Large intestine (tissue), 3 donors: ENCODE measurements at regions not wholly inside any gene's neighbourhood (a gene's known extent, or its start where the extent isn't known, plus 50 kb on each side); places are given as distances from the start of the nearest gene placed in this dataset.

Experiments used
- DNase-seq, 2 donors: peaks; one replicate each; pipeline versions ENCODE4 v3.0.0 to v3.0.0-alpha.2; 2013
- H3K27ac ChIP-seq: one replicate; pipeline ENCODE4 v1.5.1; 2013; ENCODE audit warnings: low read length
- H3K27me3 ChIP-seq: 2 replicates; pipeline ENCODE4 v1.6.1; 2013; ENCODE audit warnings: low read length; ENCODE audit not compliant: control insufficient read depth, insufficient read depth
- H3K36me3 ChIP-seq: 2 replicates; pipeline ENCODE4 v1.6.1; 2013; ENCODE audit warnings: low read length; ENCODE audit not compliant: control insufficient read depth, insufficient read depth
- H3K4me1 ChIP-seq: one replicate; pipeline ENCODE4 v1.6.1; 2013; ENCODE audit warnings: low read length; ENCODE audit not compliant: control insufficient read depth, insufficient read depth
- H3K4me3 ChIP-seq: one replicate; pipeline ENCODE4 v1.5.1; 2013; ENCODE audit warnings: low read length
- H3K9me3 ChIP-seq: one replicate; pipeline ENCODE4 v1.6.1; 2013; ENCODE audit warnings: mild to moderate bottlenecking, low read depth, low read length, moderate library complexity; ENCODE audit not compliant: control insufficient read depth
- WGBS: methylation state at CpG from one replicate; pipeline ENCODE4 v1.1.5; 2013; ENCODE audit warnings: low lambda C conversion rate; ENCODE audit not compliant: insufficient coverage; 5-methylcytosine and 5-hydroxymethylcytosine counted together

DNA sequence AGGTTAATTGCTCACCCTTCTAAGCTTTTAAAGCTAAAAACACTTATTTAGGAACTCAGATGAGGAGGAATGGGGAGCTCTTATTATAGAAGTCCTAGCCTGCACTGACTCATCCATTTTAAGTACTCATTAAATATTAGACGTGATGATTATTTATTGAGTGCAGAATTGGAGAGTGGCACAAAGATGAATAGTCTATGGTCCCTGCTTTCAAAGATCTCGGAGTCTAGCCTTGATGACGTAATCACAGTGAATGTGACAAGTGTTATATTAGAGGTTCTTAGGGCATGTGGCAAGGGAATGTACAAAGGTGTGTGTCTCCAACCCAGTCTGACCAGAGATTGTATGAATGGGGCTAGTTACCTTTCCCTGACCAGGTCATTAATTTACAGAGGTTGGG lies 68.7 kb upstream of the CD83 start:
- no CpG with 5 or more reads among the region's 3 CpGs for WGBS
- no peak for DNase-seq

DNA sequence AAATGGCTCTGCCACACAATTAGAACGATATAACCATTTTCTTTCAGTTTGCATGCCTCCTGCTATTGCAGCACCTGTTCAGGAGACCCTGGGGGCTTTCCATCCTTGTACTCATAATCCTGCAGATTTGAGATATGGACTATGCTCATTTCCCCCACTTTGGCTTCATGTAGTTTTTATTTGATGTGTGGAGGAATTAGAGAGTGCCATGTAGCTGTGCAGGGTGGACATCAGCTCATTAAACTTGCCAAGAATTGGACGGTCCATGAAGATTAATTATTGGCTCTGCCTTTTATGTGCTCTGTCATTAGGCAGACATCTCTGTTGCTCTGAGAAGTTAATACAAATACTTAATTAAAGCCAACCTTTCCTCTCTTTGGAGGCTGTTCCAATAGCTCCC lies 66.2 kb upstream of the CD83 start:
- Histone ChIP-seq H3K4me3 (no peak overlapping the region), H3K4me1 (no peaks in the 10 kb centered on the region), H3K9me3 (no peaks in the 10 kb centered on the region), H3K27ac (no peak overlapping the region), H3K27me3 (peaks cover 4% of the 10 kb centered on the region), H3K36me3 (no peaks in the 10 kb centered on the region)
- no peak for DNase-seq
- no CpG with 5 or more reads among the region's 2 CpGs for WGBS

More for the DNA sequence above, 68.7 kb upstream of the CD83 start:
- peaks cover 4% of the 10 kb centered on the region for H3K27me3 ChIP-seq
- no peak overlapping the region for H3K4me3 ChIP-seq
- H3K27ac ChIP-seq: no peak overlapping the region
- no peaks in the 10 kb centered on the region for H3K9me3 ChIP-seq
- no peaks in the 10 kb centered on the region for H3K36me3 ChIP-seq
- no peaks in the 10 kb centered on the region for H3K4me1 ChIP-seq

DNA sequence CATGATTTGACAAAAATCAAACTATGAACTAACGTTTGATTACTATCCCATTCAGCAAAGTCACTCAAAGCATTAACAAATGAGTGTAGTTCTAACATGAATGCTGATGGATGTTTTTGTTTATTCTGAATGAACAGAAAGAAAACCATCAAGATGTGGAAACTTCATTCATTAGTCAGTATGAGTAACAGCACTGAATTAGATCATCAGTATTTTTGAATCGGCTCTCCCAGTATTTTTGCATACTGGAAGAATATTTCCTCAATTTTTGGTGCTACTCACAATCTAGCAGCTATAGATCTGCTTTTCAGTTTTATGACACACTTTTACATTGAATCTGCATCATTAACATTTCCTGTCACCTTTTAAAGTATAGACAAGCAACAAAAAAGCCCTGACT lies 63.8 kb upstream of the CD83 start:
- WGBS: 100% methylated on average over 1 of the region's 2 CpGs
- DNase-seq: no peak
- no peaks in the 10 kb centered on the region for H3K9me3 ChIP-seq
- H3K36me3 ChIP-seq: no peaks in the 10 kb centered on the region
- H3K4me3 ChIP-seq: no peak overlapping the region
- no peaks in the 10 kb centered on the region for H3K4me1 ChIP-seq
- peaks cover 9% of the 10 kb centered on the region for H3K27me3 ChIP-seq
- no peak overlapping the region for H3K27ac ChIP-seq

DNA sequence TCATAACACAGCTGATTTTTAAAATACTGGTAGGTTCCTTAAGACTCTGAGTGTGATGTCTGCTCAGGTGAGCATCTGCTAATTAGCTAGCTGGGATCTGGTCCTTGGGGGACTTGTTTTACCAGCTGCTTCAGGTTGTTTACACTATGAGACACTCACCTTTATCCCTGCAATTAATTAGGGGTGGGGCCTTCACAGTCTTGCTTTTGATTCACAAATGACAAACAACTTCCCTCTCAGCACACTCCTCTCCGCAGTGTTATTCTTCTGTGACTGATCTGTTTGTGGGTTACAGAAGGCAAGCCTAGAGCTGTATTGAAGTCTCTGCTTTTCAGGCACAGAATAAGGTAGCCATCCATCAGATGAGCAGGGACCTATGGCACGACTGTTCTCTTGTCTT lies 62.0 kb upstream of the CD83 start:
- Histone ChIP-seq H3K4me1 (no peaks in the 10 kb centered on the region), H3K27ac (no peak overlapping the region), H3K27me3 (peaks cover 4% of the 10 kb centered on the region), H3K36me3 (no peaks in the 10 kb centered on the region), H3K9me3 (no peaks in the 10 kb centered on the region), H3K4me3 (no peak overlapping the region)
- peak in 1 of 2 donors; percentile 21 for DNase-seq
- WGBS: no CpG with 5 or more reads among the region's 2 CpGs

DNA sequence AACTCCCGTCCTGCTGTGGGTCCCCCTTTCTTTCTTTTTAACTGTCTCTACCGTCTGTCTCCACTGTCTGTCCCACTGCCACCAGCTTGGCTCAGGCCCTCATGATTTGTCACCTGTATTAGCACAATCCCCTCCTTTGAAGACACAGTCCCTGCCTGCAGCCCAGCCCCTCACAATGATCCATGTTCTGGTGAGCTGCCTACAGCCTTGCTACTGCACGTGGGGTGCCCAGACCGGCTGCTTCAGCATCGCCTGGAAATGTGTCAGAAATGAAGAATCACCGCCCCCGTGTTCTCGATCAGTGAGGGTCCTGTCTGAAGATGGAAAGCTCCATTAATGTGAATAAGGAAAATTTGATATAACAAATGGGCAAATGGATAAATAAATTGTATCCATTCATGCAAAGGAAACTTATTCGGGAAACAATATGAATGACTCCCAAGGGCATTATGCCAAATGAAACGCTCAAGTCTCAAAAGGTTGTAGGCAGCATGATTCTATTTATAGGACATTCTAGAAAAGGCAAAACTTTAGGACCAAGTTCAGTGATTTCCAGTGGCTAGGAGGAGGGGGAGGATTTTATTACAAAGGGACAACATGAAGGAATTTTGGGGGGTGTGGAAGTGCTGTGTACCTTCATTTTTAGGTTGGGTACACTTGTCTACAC lies 59.4 kb upstream of the CD83 start:
- H3K27ac ChIP-seq: no peak overlapping the region
- peaks cover 4% of the 10 kb centered on the region for H3K27me3 ChIP-seq
- no peak overlapping the region for H3K4me3 ChIP-seq
- no peaks in the 10 kb centered on the region for H3K4me1 ChIP-seq
- no peaks in the 10 kb centered on the region for H3K9me3 ChIP-seq
- DNase-seq: no peak
- WGBS: 85% methylated on average over 3 of the region's 10 CpGs
- H3K36me3 ChIP-seq: no peaks in the 10 kb centered on the region

DNA sequence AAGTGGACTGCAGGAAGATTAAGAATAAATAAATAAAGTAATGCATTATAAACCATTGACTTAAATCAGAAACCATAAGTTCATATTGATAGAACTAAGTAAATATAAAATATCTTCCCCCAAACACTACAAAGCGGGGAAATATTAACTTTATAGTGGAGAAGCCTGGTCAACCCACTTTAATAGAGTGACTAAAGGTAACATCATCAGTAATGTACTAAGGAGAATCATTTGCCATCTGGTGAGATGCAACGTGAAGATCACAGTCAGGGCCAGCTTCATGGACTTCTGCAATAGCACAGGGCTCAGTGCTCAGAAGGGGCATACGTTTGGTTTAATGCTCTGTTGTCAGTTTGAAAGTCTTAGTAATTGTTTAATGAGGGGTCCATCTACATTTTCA lies 58.8 kb upstream of the CD83 start:
- no peak for DNase-seq
- Histone ChIP-seq H3K27ac (no peak overlapping the region), H3K27me3 (peaks cover 4% of the 10 kb centered on the region), H3K4me3 (no peak overlapping the region), H3K36me3 (no peaks in the 10 kb centered on the region), H3K9me3 (no peaks in the 10 kb centered on the region), H3K4me1 (no peaks in the 10 kb centered on the region)
- no CpG with 5 or more reads among the region's 3 CpGs for WGBS

DNA sequence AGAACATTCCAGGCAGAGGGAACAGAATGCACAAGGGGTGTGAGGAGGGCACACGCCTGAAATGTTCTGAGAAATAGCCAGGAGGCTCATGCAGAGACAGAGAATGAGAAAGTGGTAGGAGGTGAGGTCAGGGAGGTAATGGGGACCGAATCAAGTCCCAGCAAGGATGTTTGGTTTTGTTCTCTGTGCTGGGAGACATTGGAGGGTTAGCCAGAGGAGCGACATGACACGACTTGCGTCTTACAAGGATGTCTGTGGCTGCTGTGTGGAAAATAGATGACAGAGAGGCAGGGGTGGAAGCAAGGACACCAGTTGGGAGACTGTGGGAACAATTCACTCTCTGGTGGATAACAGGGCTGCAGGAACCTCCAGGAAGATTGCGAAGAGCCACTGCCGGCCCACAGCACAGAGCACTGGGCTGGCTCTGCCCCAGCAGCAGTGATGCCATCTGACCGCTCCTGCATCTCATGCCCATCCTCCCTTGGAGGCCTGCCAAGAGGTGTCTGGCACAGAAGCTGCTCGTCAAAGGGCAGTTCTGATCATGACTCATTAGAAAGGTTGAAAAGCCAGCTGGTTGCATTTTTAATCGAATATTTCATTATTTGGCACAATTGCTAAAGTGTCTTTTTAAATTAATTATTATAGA lies 57.7 kb upstream of the CD83 start:
- Histone ChIP-seq H3K27ac (no peak overlapping the region), H3K36me3 (no peaks in the 10 kb centered on the region), H3K27me3 (peaks cover 4% of the 10 kb centered on the region), H3K4me3 (no peak overlapping the region), H3K9me3 (no peaks in the 10 kb centered on the region), H3K4me1 (no peaks in the 10 kb centered on the region)
- no peak for DNase-seq
- 61% methylated on average over 2 of the region's 10 CpGs for WGBS

DNA sequence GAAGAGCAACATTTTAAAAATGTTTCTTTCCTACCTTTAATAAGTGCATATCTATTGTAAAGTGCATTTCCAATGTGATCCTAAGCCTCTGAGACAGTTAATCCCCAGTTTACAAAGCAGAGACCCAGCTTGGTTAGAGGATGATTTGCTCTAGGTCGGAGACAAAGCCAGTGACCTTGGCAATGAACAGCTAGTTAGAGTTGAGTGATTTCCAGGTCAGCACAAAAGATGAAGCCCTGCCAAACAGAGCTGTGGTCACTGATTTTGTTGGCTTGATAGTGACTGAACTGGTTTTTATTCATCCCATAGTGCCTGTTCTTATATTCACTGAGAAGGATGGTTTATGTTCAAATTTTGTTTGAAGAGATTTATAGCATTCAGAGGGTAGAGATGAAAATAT lies 56.6 kb upstream of the CD83 start:
- Histone ChIP-seq H3K27me3 (peaks cover 4% of the 10 kb centered on the region), H3K27ac (no peak overlapping the region), H3K4me3 (no peak overlapping the region)

DNA sequence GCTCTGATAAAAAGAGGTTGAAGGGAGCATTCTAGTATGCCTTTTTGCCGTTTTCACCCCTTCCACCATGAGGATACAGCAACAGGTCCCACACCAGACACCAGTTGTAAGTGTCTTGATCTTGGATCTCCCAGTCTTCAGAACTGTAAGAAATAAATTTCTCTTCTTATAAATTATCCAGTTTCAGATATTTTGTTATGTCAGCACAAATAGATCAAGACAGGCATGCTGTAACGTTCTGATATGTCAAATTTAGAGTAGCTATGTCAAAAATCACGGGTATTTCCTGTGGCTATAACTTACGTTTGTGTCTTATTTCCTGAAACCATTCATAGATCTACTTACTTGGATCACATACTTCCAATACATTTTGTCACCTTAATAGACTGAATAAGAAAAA lies 55.9 kb upstream of the CD83 start:
- Histone ChIP-seq H3K27me3 (peaks cover 4% of the 10 kb centered on the region), H3K4me1 (no peaks in the 10 kb centered on the region), H3K9me3 (no peaks in the 10 kb centered on the region), H3K4me3 (no peak overlapping the region), H3K27ac (no peak overlapping the region), H3K36me3 (no peaks in the 10 kb centered on the region)
- WGBS: no CpG with 5 or more reads among the region's 4 CpGs
- DNase-seq: no peak

More for the DNA sequence above, 56.6 kb upstream of the CD83 start:
- no peaks in the 10 kb centered on the region for H3K36me3 ChIP-seq
- DNase-seq: no peak
- no peaks in the 10 kb centered on the region for H3K4me1 ChIP-seq
- no CpG with 5 or more reads among the region's 1 CpG for WGBS
- H3K9me3 ChIP-seq: no peaks in the 10 kb centered on the region

DNA sequence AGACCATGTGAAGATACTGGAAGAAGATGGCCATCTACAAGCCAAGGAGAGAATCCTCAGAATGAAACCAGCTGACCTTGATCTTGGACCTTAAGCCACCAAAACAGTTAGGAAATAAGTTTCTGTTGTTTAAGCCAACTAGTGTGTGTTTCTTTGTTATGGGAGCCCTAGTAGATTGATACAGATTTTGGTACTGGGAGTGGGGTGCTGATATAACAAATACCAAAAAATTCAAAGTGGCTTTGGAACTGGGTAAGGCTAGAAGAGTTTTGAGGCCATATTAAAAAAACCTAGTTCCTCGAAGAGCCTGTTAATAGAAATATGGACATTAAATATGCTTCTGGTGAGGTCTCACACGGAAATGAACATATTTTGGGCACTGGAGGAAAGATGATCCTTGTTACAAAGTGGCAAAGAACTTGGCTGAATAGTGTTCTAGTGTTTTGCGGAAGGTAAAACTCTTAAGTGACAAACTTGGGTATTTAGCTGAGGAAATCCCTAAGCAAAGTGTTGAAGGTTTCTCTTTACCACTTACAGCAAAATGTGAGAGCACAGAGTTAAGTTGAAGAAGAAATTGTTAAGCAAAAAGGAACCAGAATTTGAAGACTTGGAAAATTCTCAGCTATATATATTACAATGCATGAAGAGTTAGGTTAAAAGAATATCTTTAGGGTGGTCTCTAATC lies 55.1 kb upstream of the CD83 start:
- Histone ChIP-seq H3K9me3 (no peaks in the 10 kb centered on the region), H3K36me3 (no peaks in the 10 kb centered on the region), H3K4me1 (no peaks in the 10 kb centered on the region), H3K27me3 (peaks cover 4% of the 10 kb centered on the region), H3K27ac (no peak overlapping the region), H3K4me3 (no peak overlapping the region)
- no peak for DNase-seq
- WGBS: 77% methylated on average over 2 of the region's 3 CpGs
